ENCODE measurements at regions not wholly inside any gene's neighbourhood (a gene's known extent, or its start where the extent isn't known, plus 50 kb on each side); places are given as distances from the start of the nearest gene placed in this dataset.

- Histone ChIP-seq H3K36me3 (no peaks in the 10 kb centered on the region), H3K27me3 (replicated peaks; ENCODE audit: insufficient read depth) (no peaks in the 10 kb centered on the region), H3K9me3 (no peaks in the 10 kb centered on the region), H3K4me1 (ENCODE audit: control insufficient read depth in 1 of 2, low read depth in 2 of 2) (no peaks in the 10 kb centered on the region), H3K4me3 (no peak overlapping the region), H3K27ac (no peak overlapping the region)
- no peak for ATAC-seq (ENCODE audit: insufficient number of reproducible peaks, low FRiP score, low read depth)
- TF ChIP-seq CTCF (IDR thresholded peaks at IDR 0.05): no peak
- no peak for DNase-seq (ENCODE audit: low spot score)
Measured at GRCh38 chr1:214124915-214125314, 137.1 kb downstream of the PROX1 start.

DNA sequence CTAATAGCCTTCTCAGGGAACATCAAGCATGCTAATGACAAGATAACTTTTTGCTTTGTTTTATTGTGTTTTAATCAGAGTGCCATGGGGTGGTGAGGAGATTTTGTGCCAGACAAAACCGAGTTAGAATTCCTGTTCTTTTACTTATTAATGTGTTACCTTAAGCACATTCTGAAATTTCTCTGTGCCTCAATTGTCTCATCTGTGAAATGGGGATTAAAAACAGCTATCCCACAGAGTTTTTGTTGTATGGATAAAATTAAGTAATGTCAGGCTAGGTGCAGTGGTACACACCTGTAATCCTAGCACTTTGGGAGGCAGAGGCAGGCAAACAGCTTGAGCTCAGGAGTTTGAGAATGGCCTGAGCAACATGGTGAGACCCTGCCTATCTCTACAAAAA, 138.0 kb downstream of the PROX1 start:
- no peak for TF ChIP-seq CTCF (IDR thresholded peaks at IDR 0.05)
- no peak for DNase-seq (ENCODE audit: low spot score)

DNA sequence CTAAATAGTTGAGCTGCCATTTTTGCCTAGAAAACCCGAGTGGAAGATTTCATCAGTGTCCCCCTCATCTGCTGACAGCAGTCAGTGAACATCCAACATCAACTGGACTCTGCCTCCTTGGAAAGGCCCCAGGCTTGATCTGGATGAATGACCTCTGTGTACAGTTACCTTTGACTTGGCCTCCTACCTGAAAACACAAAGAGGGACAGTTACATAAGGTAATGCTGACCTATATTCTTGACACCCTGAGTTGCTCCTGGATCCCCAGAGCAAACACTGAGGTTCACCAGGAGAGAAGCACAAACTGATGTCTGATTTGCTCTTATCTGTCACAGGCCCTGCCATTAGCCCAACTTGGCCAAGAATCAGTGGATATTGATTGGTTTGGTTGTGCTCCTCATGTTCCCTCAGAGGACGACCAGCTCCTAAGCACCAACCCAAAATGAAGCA, 138.9 kb downstream of the PROX1 start:
- no peaks in the 10 kb centered on the region for H3K36me3 ChIP-seq
- no peaks in the 10 kb centered on the region for H3K4me1 ChIP-seq (ENCODE audit: control insufficient read depth in 1 of 2, low read depth in 2 of 2)
- no peak for ATAC-seq (ENCODE audit: insufficient number of reproducible peaks, low FRiP score, low read depth)
- no peak for TF ChIP-seq CTCF (IDR thresholded peaks at IDR 0.05)
- H3K27me3 ChIP-seq (replicated peaks; ENCODE audit: insufficient read depth): no peaks in the 10 kb centered on the region
- H3K4me3 ChIP-seq: no peak overlapping the region
- no peak for DNase-seq (ENCODE audit: low spot score)
- H3K27ac ChIP-seq: no peak overlapping the region
- H3K9me3 ChIP-seq: no peaks in the 10 kb centered on the region

More for the DNA sequence above, 138.0 kb downstream of the PROX1 start:
- no peak overlapping the region for H3K4me3 ChIP-seq
- no peaks in the 10 kb centered on the region for H3K4me1 ChIP-seq (ENCODE audit: control insufficient read depth in 1 of 2, low read depth in 2 of 2)
- no peak for ATAC-seq (ENCODE audit: insufficient number of reproducible peaks, low FRiP score, low read depth)
- no peak overlapping the region for H3K27ac ChIP-seq
- H3K9me3 ChIP-seq: no peaks in the 10 kb centered on the region
- H3K27me3 ChIP-seq (replicated peaks; ENCODE audit: insufficient read depth): no peaks in the 10 kb centered on the region
- H3K36me3 ChIP-seq: no peaks in the 10 kb centered on the region

GRCh38 chr1:214127705-214128104, 139.9 kb downstream of the PROX1 start:
- DNase-seq (ENCODE audit: low spot score) (no peak), ATAC-seq (ENCODE audit: insufficient number of reproducible peaks, low FRiP score, low read depth) (no peak)
- Histone ChIP-seq H3K36me3 (no peaks in the 10 kb centered on the region), H3K4me1 (ENCODE audit: control insufficient read depth in 1 of 2, low read depth in 2 of 2) (no peaks in the 10 kb centered on the region), H3K27ac (no peak overlapping the region), H3K27me3 (replicated peaks; ENCODE audit: insufficient read depth) (no peaks in the 10 kb centered on the region), H3K4me3 (no peak overlapping the region), H3K9me3 (no peaks in the 10 kb centered on the region)
- no peak for TF ChIP-seq CTCF (IDR thresholded peaks at IDR 0.05)

DNA sequence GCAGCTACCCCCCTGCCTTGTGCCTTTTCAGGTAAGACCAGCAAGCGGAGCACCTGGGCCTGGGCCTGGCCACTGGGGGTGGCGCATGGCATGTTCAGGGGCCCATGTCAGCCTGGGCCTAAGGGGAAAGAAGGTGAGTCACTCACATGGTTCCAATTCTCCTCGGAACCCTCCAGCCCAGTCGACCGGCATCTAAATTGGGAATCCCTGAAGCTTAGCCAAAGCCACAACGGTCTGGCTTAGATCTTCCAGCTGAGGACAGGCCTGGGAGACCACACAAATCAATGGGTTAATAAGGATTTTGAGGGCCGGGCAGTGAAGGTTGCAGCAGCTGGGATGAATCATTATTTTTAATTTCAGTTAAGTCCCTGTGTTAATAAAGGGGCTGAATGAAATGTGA, 145.1 kb upstream of the SMYD2 start:
- ATAC-seq (ENCODE audit: insufficient number of reproducible peaks, low FRiP score, low read depth): no peak
- TF ChIP-seq CTCF (IDR thresholded peaks at IDR 0.05): no peak
- Histone ChIP-seq H3K36me3 (no peaks in the 10 kb centered on the region), H3K4me3 (no peak overlapping the region), H3K4me1 (ENCODE audit: control insufficient read depth in 1 of 2, low read depth in 2 of 2) (no peaks in the 10 kb centered on the region), H3K27ac (no peak overlapping the region), H3K27me3 (replicated peaks; ENCODE audit: insufficient read depth) (no peaks in the 10 kb centered on the region), H3K9me3 (no peaks in the 10 kb centered on the region)
- DNase-seq (ENCODE audit: low spot score): no peak
